ENCODE measurements at regions not wholly inside any gene's neighbourhood (a gene's known extent, or its start where the extent isn't known, plus 50 kb on each side); places are given as distances from the start of the nearest gene placed in this dataset.

DNA sequence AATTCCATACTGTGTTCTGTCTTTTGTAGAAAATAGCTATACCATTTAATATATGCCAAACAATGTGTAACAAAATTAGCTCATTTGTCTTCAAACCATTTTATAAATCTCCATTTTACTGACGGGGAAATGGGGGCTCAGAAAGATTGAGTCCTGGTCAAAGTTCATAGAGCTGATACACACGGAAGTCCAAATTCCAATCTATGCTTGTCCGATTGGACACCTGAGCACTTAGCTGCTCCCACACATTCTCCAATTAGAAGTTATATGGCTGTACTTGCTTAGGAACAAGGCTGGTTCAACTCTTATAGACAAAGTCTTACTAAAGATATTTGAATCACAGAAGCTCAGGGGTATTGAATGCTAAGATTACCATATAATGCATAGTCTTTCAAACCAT is 185.2 kb downstream of the ANKRD50 start:
- TF ChIP-seq POLR2AphosphoS5 (IDR thresholded peaks at IDR 0.05; ENCODE audit: low read depth, low read length) = no peak
- TF ChIP-seq MXI1 (IDR thresholded peaks at IDR 0.05; ENCODE audit: low read depth, low read length) = no peak
- no peak for TF ChIP-seq EZH2phosphoT487 (IDR thresholded peaks at IDR 0.05; ENCODE audit: borderline replicate concordance, low read depth)

All from SK-N-SH (cell line).